Tibial artery (tissue), 4 donors: ENCODE measurements at regions not wholly inside any gene's neighbourhood (a gene's known extent, or its start where the extent isn't known, plus 50 kb on each side); places are given as distances from the start of the nearest gene placed in this dataset.

Experiments
- DNase-seq, 2 donors: peaks; one replicate each; pipeline ENCODE4 v3.0.0-alpha.2; 2019
- H3K27ac ChIP-seq, 2 donors: fragments of 200-600 bp; sonication (generic) in 1 of 2; 1 replicate in 1 of 2; 2 replicates in 1 of 2; pipeline ENCODE4 v1.5.1; 2018 to 2019; ENCODE audit warnings: mild to moderate bottlenecking in 1 of 2
- H3K27me3 ChIP-seq, 2 donors: fragments of 200-600 bp; sonication (generic) in 1 of 2; one replicate each; pipeline versions ENCODE4 v1.5.1 to v1.6.0; 2016 to 2019
- H3K36me3 ChIP-seq, 3 donors: fragments of 200-600 bp; sonication (generic) in 2 of 3; one replicate each; pipeline ENCODE4 v1.5.1; 2016 to 2019; ENCODE audit warnings: mild to moderate bottlenecking in 2 of 3
- H3K4me1 ChIP-seq, 4 donors: fragments of 200-600 bp; sonication (generic) in 2 of 4; 1 replicate in 3 of 4; 2 replicates in 1 of 4; pipeline ENCODE4 v1.5.1; 2016 to 2019
- H3K4me3 ChIP-seq, 2 donors: fragments of 200-600 bp; sonication (generic) in 1 of 2; 1 replicate in 1 of 2; 2 replicates in 1 of 2; pipeline ENCODE4 v1.5.1; 2018 to 2019; ENCODE audit warnings: mild to moderate bottlenecking in 2 of 2
- H3K9me3 ChIP-seq, 3 donors: fragments of 200-600 bp; sonication (generic) in 1 of 3; one replicate each; pipeline ENCODE4 v1.5.1; 2016 to 2019
- intact Hi-C: fragments of 100-400 bp; cut with DNase I; formaldehyde crosslinking; loops from one replicate; pipeline ENCODE4 v1.15.0; 2023; ENCODE audit warnings: low total_unique reads
- TF ChIP-seq, protein P1 (sequence below), 2 experiments: fragments of 200-600 bp in 1 of 2; fragments of 450-650 bp in 1 of 2; IDR thresholded peaks; one replicate each; pipeline ENCODE4 v1.5.1; 2017 to 2019; ENCODE audit warnings: antibody characterized with exemption in 2 of 2, mild to moderate bottlenecking in 1 of 2, moderate library complexity in 1 of 2

GRCh38 chr1:56310945-56311344 is 268.4 kb downstream of the PLPP3 start:
- H3K27ac ChIP-seq, result no peak overlapping the region
- no peak overlapping the region for H3K4me3 ChIP-seq
- peaks cover 0 to 11% (median 0%) of the 10 kb centered on the region in 3 donors for H3K9me3 ChIP-seq
- no peaks in the 10 kb centered on the region for H3K4me1 ChIP-seq
- DNase-seq, result no peak
- H3K27me3 ChIP-seq, result no peaks in the 10 kb centered on the region
- no peaks in the 10 kb centered on the region for H3K36me3 ChIP-seq
- intact Hi-C loops, result no loop called here
- TF ChIP-seq, protein P1, sequence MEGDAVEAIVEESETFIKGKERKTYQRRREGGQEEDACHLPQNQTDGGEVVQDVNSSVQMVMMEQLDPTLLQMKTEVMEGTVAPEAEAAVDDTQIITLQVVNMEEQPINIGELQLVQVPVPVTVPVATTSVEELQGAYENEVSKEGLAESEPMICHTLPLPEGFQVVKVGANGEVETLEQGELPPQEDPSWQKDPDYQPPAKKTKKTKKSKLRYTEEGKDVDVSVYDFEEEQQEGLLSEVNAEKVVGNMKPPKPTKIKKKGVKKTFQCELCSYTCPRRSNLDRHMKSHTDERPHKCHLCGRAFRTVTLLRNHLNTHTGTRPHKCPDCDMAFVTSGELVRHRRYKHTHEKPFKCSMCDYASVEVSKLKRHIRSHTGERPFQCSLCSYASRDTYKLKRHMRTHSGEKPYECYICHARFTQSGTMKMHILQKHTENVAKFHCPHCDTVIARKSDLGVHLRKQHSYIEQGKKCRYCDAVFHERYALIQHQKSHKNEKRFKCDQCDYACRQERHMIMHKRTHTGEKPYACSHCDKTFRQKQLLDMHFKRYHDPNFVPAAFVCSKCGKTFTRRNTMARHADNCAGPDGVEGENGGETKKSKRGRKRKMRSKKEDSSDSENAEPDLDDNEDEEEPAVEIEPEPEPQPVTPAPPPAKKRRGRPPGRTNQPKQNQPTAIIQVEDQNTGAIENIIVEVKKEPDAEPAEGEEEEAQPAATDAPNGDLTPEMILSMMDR (IDR thresholded peaks at IDR 0.05), result no peak

GRCh38 chr1:56309065-56309464 is 270.3 kb downstream of the PLPP3 start:
- no peaks in the 10 kb centered on the region for H3K4me1 ChIP-seq
- H3K4me3 ChIP-seq, result no peak overlapping the region
- intact Hi-C loops, result no loop called here
- no peaks in the 10 kb centered on the region for H3K36me3 ChIP-seq
- H3K9me3 ChIP-seq, result peaks cover 0 to 3% (median 0%) of the 10 kb centered on the region in 3 donors
- no peak for DNase-seq
- TF ChIP-seq, protein P1 (IDR thresholded peaks at IDR 0.05), result no peak
- H3K27ac ChIP-seq, result no peak overlapping the region
- no peaks in the 10 kb centered on the region for H3K27me3 ChIP-seq

- peaks cover 0 to 2% (median 0%) of the 10 kb centered on the region in 3 donors for H3K9me3 ChIP-seq
- no peaks in the 10 kb centered on the region for H3K36me3 ChIP-seq
- H3K27ac ChIP-seq, result no peak overlapping the region
- H3K4me3 ChIP-seq, result no peak overlapping the region
- DNase-seq, result no peak
- TF ChIP-seq, protein P1 (IDR thresholded peaks at IDR 0.05), result no peak
- no peaks in the 10 kb centered on the region for H3K27me3 ChIP-seq
- H3K4me1 ChIP-seq, result peaks cover 0 to 8% (median 0%) of the 10 kb centered on the region in 4 donors
- intact Hi-C loops, result no loop called here
Observed at GRCh38 chr1:56304975-56305374, 274.4 kb downstream of the PLPP3 start.

DNA sequence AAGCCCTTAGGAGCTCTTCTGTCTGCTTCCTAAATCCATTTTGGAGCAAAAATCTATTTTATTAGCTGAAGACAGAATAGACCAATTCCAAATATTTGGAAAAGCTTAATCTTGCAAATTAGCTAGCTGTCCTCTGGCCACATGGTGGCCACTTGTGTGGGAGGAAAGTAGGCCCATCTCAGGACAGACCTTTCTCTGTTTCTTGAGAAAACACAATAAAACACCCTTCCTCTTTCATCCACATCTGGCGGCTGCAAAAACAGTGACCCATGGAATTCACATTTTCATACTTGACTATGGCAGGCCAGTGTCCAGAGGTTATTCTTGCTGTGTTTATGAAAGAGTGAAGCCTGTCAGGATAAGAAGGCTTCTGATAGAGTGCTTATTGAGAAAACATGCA is 275.6 kb downstream of the PLPP3 start:
- H3K4me1 ChIP-seq, result peaks cover 0 to 8% (median 0%) of the 10 kb centered on the region in 4 donors
- DNase-seq, result no peak
- TF ChIP-seq, protein P1 (IDR thresholded peaks at IDR 0.05), result no peak
- peaks cover 0 to 2% (median 0%) of the 10 kb centered on the region in 3 donors for H3K9me3 ChIP-seq
- H3K36me3 ChIP-seq, result no peaks in the 10 kb centered on the region
- H3K27ac ChIP-seq, result no peak overlapping the region
- no peaks in the 10 kb centered on the region for H3K27me3 ChIP-seq
- H3K4me3 ChIP-seq, result no peak overlapping the region
- intact Hi-C loops, result no loop called here

- DNase-seq, result no peak
- Histone ChIP-seq H3K36me3 (no peaks in the 10 kb centered on the region), H3K27me3 (no peaks in the 10 kb centered on the region), H3K9me3 (no peaks in the 10 kb centered on the region), H3K4me1 (peaks cover 0 to 16% (median 0%) of the 10 kb centered on the region in 4 donors), H3K4me3 (no peak overlapping the region), H3K27ac (no peak overlapping the region)
- intact Hi-C loops, result no loop called here
- TF ChIP-seq, protein P1 (IDR thresholded peaks at IDR 0.05), result no peak
Observed at GRCh38 chr1:56302878-56303277, 276.5 kb downstream of the PLPP3 start.

DNA sequence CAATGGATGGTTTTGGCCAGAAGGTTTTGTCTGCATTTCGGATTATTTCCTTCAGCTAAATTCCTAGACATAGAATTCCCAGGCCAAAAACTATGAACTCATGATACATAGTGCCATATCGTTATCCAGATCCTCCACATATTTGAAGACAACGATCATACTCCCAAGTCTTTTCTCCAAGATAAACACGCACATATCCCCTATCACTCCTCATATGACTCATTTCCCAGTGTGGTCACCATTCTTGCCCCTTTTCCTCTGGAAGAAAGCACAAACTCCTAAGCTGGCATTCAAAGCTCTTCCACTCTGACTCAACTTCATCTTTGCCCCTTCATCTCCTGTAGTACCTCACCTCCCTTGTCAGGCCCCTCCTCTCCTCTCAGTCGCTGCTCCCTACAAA is 277.6 kb downstream of the PLPP3 start:
- H3K4me1 ChIP-seq, result peaks cover 0 to 25% (median 0%) of the 10 kb centered on the region in 4 donors
- no peak overlapping the region for H3K4me3 ChIP-seq
- no peaks in the 10 kb centered on the region for H3K27me3 ChIP-seq
- no peak overlapping the region for H3K27ac ChIP-seq
- H3K9me3 ChIP-seq, result no peaks in the 10 kb centered on the region
- intact Hi-C loops, result no loop called here
- H3K36me3 ChIP-seq, result no peaks in the 10 kb centered on the region
- DNase-seq, result no peak
- TF ChIP-seq, protein P1 (IDR thresholded peaks at IDR 0.05), result no peak
